H9 (cell line): ENCODE measurements at regions not wholly inside any gene's neighbourhood (a gene's known extent, or its start where the extent isn't known, plus 50 kb on each side); places are given as distances from the start of the nearest gene placed in this dataset.

Experiments used
- DNase-seq: peaks from one replicate; pipeline ENCODE4 v3.0.0-alpha.2; 2017
- H2AFZ ChIP-seq: one replicate; pipeline ENCODE4 v1.6.1; 2013; ENCODE audit warnings: mild to moderate bottlenecking, low read length, control low read depth, moderate library complexity
- H2AK5ac ChIP-seq: 2 replicates; pipeline ENCODE4 v1.6.1; 2013; ENCODE audit warnings: low read length, control low read depth, mixed read lengths; ENCODE audit not compliant: insufficient read length
- H2BK120ac ChIP-seq: one replicate; pipeline ENCODE4 v1.6.1; 2013; ENCODE audit warnings: low read depth, mild to moderate bottlenecking, low read length, control low read depth, inconsistent platforms; ENCODE audit not compliant: poor library complexity, severe bottlenecking
- H2BK12ac ChIP-seq: 2 replicates; pipeline ENCODE4 v1.6.1; 2013; ENCODE audit warnings: low read length, control low read depth, mixed read lengths, low read depth; ENCODE audit not compliant: insufficient read length
- H2BK15ac ChIP-seq: 2 replicates; pipeline ENCODE4 v1.6.1; 2013; ENCODE audit warnings: low read depth, low read length, control low read depth
- H2BK20ac ChIP-seq: one replicate; pipeline ENCODE4 v1.6.1; 2013; ENCODE audit warnings: low read depth, mild to moderate bottlenecking, low read length, control low read depth, inconsistent platforms; ENCODE audit not compliant: poor library complexity, severe bottlenecking
- H2BK5ac ChIP-seq: 2 replicates; pipeline ENCODE4 v1.6.1; 2013; ENCODE audit warnings: low read length, control low read depth, mixed read lengths; ENCODE audit not compliant: insufficient read length
- H3K14ac ChIP-seq: 2 replicates; pipeline ENCODE4 v1.6.1; 2013; ENCODE audit warnings: low read length, control low read depth; ENCODE audit not compliant: insufficient read depth
- H3K18ac ChIP-seq: 2 replicates; pipeline ENCODE4 v1.6.1; 2013; ENCODE audit warnings: low read depth, mild to moderate bottlenecking, mixed read lengths, low read length, control low read depth; ENCODE audit not compliant: insufficient read length
- H3K23ac ChIP-seq: 2 replicates; pipeline ENCODE4 v1.6.1; 2013; ENCODE audit warnings: low read length, control low read depth, mixed read lengths, low read depth; ENCODE audit not compliant: insufficient read length
- H3K23me2 ChIP-seq: 2 replicates; pipeline ENCODE4 v1.6.1; 2013; ENCODE audit warnings: low read depth, mild to moderate bottlenecking, mixed read lengths, low read length, control low read depth; ENCODE audit not compliant: insufficient read length, poor library complexity, severe bottlenecking
- H3K27ac ChIP-seq: 2 replicates; pipeline ENCODE4 v1.5.1; 2013; ENCODE audit warnings: low read length, control low read depth, mixed read lengths, low read depth; ENCODE audit not compliant: insufficient read length
- H3K27me3 ChIP-seq: 2 replicates; pipeline ENCODE4 v1.6.1; 2013; ENCODE audit warnings: low read length, control low read depth, inconsistent platforms; ENCODE audit not compliant: insufficient read depth
- H3K4ac ChIP-seq: 2 replicates; pipeline ENCODE4 v1.6.1; 2013; ENCODE audit warnings: low read depth, mild to moderate bottlenecking, control low read depth, inconsistent platforms, low read length, moderate library complexity
- H3K4me1 ChIP-seq: 2 replicates; pipeline ENCODE4 v1.6.1; 2013; ENCODE audit warnings: low read length, control low read depth, inconsistent platforms; ENCODE audit not compliant: insufficient read depth
- H3K4me2 ChIP-seq: 2 replicates; pipeline ENCODE4 v1.6.1; 2013; ENCODE audit warnings: low read length, control low read depth, mixed read lengths; ENCODE audit not compliant: insufficient read length, insufficient read depth
- H3K56ac ChIP-seq: 2 replicates; pipeline ENCODE4 v1.6.1; 2013; ENCODE audit warnings: low read depth, mild to moderate bottlenecking, mixed read lengths, low read length, control low read depth; ENCODE audit not compliant: insufficient read length
- H3K79me1 ChIP-seq: 2 replicates; pipeline ENCODE4 v1.6.1; 2013; ENCODE audit warnings: low read depth, mild to moderate bottlenecking, moderate library complexity, low read length, control low read depth, inconsistent platforms; ENCODE audit not compliant: insufficient read depth, poor library complexity, severe bottlenecking
- H3K79me2 ChIP-seq: 2 replicates; pipeline ENCODE4 v1.6.1; 2013; ENCODE audit warnings: low read length, control low read depth, inconsistent platforms; ENCODE audit not compliant: insufficient read depth
- H3K9ac ChIP-seq: 2 replicates; pipeline ENCODE4 v1.6.1; 2013; ENCODE audit warnings: low read length, control low read depth, mixed read lengths; ENCODE audit not compliant: insufficient read length; ENCODE audit errors: extremely low read depth
- H3K9me3 ChIP-seq: one replicate; pipeline ENCODE4 v1.6.1; 2013; ENCODE audit warnings: low read depth, low read length, inconsistent platforms; ENCODE audit not compliant: control insufficient read depth
- H3T11ph ChIP-seq: one replicate; pipeline ENCODE4 v1.6.1; 2013; ENCODE audit warnings: mild to moderate bottlenecking, low read length, control low read depth, inconsistent platforms
- H4K20me1 ChIP-seq: one replicate; pipeline ENCODE4 v1.6.1; 2013; ENCODE audit not compliant: control insufficient read depth, insufficient read length, insufficient read depth
- H4K5ac ChIP-seq: 2 replicates; pipeline ENCODE4 v1.6.1; 2013; ENCODE audit warnings: low read depth, mild to moderate bottlenecking, mixed read lengths, low read length, control low read depth; ENCODE audit not compliant: insufficient read length
- H4K8ac ChIP-seq: replicated peaks from 2 replicates; pipeline ENCODE4 v1.6.1; 2013; ENCODE audit warnings: low read length, control low read depth, mixed read lengths, low read depth; ENCODE audit not compliant: insufficient read length
- H4K91ac ChIP-seq: 2 replicates; pipeline ENCODE4 v1.6.1; 2013; ENCODE audit warnings: low read depth, mild to moderate bottlenecking, moderate library complexity, mixed read lengths, low read length, control low read depth; ENCODE audit not compliant: insufficient read length
- H3K27ac Mint-ChIP-seq, 3 experiments: 2 replicates in 2 of 3; 3 replicates in 1 of 3; pipeline ENCODE4 v1.8.0; 2020 to 2021; ENCODE audit warnings: mixed read lengths in 3 of 3, mild to moderate bottlenecking in 1 of 3, moderate library complexity in 1 of 3
- H3K27me3 Mint-ChIP-seq: 2 replicates; pipeline ENCODE4 v1.8.0; 2021; ENCODE audit warnings: low read depth, mild to moderate bottlenecking, moderate library complexity, mixed read lengths
- H3K36me3 Mint-ChIP-seq, 3 experiments: 2 replicates in 2 of 3; 3 replicates in 1 of 3; pipeline ENCODE4 v1.8.0; 2020 to 2021; ENCODE audit warnings: low read depth in 3 of 3, mixed read lengths in 3 of 3; ENCODE audit not compliant: insufficient read depth in 1 of 3
- H3K4me1 Mint-ChIP-seq, 2 experiments: 2 replicates each; pipeline ENCODE4 v1.8.0; 2020; ENCODE audit warnings: mixed read lengths in 2 of 2
- H3K4me3 Mint-ChIP-seq, 2 experiments: 2 replicates in 1 of 2; 3 replicates in 1 of 2; pipeline ENCODE4 v1.8.0; 2020 to 2021; ENCODE audit warnings: mild to moderate bottlenecking in 2 of 2, mixed read lengths in 2 of 2, moderate library complexity in 1 of 2
- H3K9me3 Mint-ChIP-seq, 2 experiments: 2 replicates in 1 of 2; 3 replicates in 1 of 2; pipeline ENCODE4 v1.8.0; 2020; ENCODE audit warnings: mild to moderate bottlenecking in 2 of 2, mixed read lengths in 2 of 2, moderate library complexity in 1 of 2
- WGBS: extraction: QIAGEN DNeasy Blood & Tissue Kit; methylation state at CpG from one replicate; pipeline ENCODE4 v1.1.7; 2013; ENCODE audit warnings: missing lambda C conversion rate, low lambda C conversion rate, mixed read lengths; ENCODE audit not compliant: insufficient read length; ENCODE audit errors: extremely low coverage; 5-methylcytosine and 5-hydroxymethylcytosine counted together
- TF ChIP-seq, protein P1 (sequence below): fragments of 200-600 bp; sonication (generic); conservative IDR thresholded peaks from 3 replicates; pipeline ENCODE4 v1.8.0; 2021; ENCODE audit warnings: antibody characterized with exemption, mild to moderate bottlenecking

DNA sequence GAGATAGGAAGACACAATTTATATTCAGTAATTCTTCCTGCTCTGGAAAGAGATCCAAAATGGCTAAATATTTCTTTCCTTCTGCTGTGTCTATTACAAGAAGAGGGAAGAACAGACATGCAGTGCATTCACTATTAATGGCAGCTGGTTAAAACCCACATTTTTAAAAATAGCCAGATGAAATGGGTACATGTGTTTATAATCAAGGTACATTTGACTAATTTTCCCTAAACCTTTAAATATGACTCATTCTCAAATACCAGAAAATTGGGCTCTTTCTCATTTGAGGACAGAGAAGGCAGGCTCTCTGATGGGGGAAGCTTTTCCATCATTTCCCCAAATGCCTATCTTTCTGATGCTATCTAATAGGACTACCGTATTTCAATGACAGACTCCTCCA, 215.7 kb upstream of the HABP2 start:
- H3K27ac ChIP-seq, result no peak overlapping the region
- H3K27ac Mint-ChIP-seq, result no peak overlapping the region
- H3K9ac ChIP-seq, result no peak overlapping the region
- H2BK15ac ChIP-seq, result no peak overlapping the region
- peaks cover 6% of the 10 kb centered on the region for H3K27me3 Mint-ChIP-seq
- no peaks in the 10 kb centered on the region for H3K79me2 ChIP-seq
- H3K4me3 Mint-ChIP-seq, result no peak overlapping the region
- no peak overlapping the region for H2BK5ac ChIP-seq
- no peak overlapping the region for H2AFZ ChIP-seq
- no peaks in the 10 kb centered on the region for H3K79me1 ChIP-seq
- H3K14ac ChIP-seq, result no peak overlapping the region
- no peak overlapping the region for H3K4me2 ChIP-seq
- no peak overlapping the region for H2BK12ac ChIP-seq
- no peak overlapping the region for H4K8ac ChIP-seq
- no peak for DNase-seq
- no peak overlapping the region for H3K23ac ChIP-seq
- H3T11ph ChIP-seq, result no peak overlapping the region
- no peak overlapping the region for H3K18ac ChIP-seq
- no peak overlapping the region for H4K5ac ChIP-seq
- no peak overlapping the region for H3K56ac ChIP-seq
- H3K27me3 ChIP-seq, result no peaks in the 10 kb centered on the region
- WGBS, result no CpG with 5 or more reads among the region's 1 CpG
- peaks cover 8 to 13% of the 10 kb centered on the region in 2 experiments for H3K9me3 Mint-ChIP-seq
- H4K20me1 ChIP-seq, result no peaks in the 10 kb centered on the region
- no peak overlapping the region for H3K4ac ChIP-seq
- no peak overlapping the region for H2BK120ac ChIP-seq
- H3K23me2 ChIP-seq, result no peaks in the 10 kb centered on the region
- no peaks in the 10 kb centered on the region for H3K4me1 ChIP-seq
- H3K4me1 Mint-ChIP-seq, result peaks cover 3 to 5% of the 10 kb centered on the region in 2 experiments; a peak in 2 of 4 replicates
- TF ChIP-seq, protein P1, sequence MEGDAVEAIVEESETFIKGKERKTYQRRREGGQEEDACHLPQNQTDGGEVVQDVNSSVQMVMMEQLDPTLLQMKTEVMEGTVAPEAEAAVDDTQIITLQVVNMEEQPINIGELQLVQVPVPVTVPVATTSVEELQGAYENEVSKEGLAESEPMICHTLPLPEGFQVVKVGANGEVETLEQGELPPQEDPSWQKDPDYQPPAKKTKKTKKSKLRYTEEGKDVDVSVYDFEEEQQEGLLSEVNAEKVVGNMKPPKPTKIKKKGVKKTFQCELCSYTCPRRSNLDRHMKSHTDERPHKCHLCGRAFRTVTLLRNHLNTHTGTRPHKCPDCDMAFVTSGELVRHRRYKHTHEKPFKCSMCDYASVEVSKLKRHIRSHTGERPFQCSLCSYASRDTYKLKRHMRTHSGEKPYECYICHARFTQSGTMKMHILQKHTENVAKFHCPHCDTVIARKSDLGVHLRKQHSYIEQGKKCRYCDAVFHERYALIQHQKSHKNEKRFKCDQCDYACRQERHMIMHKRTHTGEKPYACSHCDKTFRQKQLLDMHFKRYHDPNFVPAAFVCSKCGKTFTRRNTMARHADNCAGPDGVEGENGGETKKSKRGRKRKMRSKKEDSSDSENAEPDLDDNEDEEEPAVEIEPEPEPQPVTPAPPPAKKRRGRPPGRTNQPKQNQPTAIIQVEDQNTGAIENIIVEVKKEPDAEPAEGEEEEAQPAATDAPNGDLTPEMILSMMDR, result no peak
- H3K36me3 Mint-ChIP-seq, result peaks cover 0 to 15% (median 3%) of the 10 kb centered on the region in 3 experiments; a peak in 4 of 7 replicates
- no peaks in the 10 kb centered on the region for H3K9me3 ChIP-seq
- no peak overlapping the region for H2BK20ac ChIP-seq
- H4K91ac ChIP-seq, result no peak overlapping the region
- H2AK5ac ChIP-seq, result no peak overlapping the region
